MCF 10A (cell line): ENCODE measurements at regions not wholly inside any gene's neighbourhood (a gene's known extent, or its start where the extent isn't known, plus 50 kb on each side); places are given as distances from the start of the nearest gene placed in this dataset.

Experiments used
- BruUV-seq: library from RNA; stranded (reverse); fragments of 400-500 nt; replicated peaks from 2 replicates; lab custom pipeline; 2021; lab: Mats Ljungman, UMichigan
- CTCF ChIA-PET: fragments of 300-600 bp; sonication (Branson Sonifier 250); formaldehyde crosslinking; extraction: SDS; loops from one replicate; lab custom pipeline; 2021; ENCODE audit warnings: antibody characterized with exemption, inconsistent platforms; lab: Yijun Ruan, JAX
- POLR2A ChIA-PET: fragments of 300-600, 350-650 bp; sonication (Branson Sonifier 250); formaldehyde crosslinking; extraction: SDS; loops from one replicate; lab custom pipeline; 2020; ENCODE audit warnings: antibody characterized with exemption, inconsistent platforms; lab: Yijun Ruan, JAX
- DNase-seq: peaks from one replicate; pipeline ENCODE4 v3.0.0-alpha.2; 2018; ENCODE audit not compliant: unreplicated experiment
- H3K27ac Mint-ChIP-seq: one replicate; pipeline ENCODE4 v1.8.0; 2022; ENCODE audit warnings: mild to moderate bottlenecking, low read depth, mixed read lengths; ENCODE audit not compliant: unreplicated experiment
- H3K27me3 Mint-ChIP-seq: one replicate; pipeline ENCODE4 v1.8.0; 2022; ENCODE audit warnings: mixed read lengths; ENCODE audit not compliant: insufficient read depth, unreplicated experiment
- H3K36me3 Mint-ChIP-seq: one replicate; pipeline ENCODE4 v1.8.0; 2022; ENCODE audit warnings: mild to moderate bottlenecking, moderate library complexity, mixed read lengths; ENCODE audit not compliant: insufficient read depth, unreplicated experiment
- H3K4me1 Mint-ChIP-seq: one replicate; pipeline ENCODE4 v1.8.0; 2022; ENCODE audit warnings: mixed read lengths; ENCODE audit not compliant: insufficient read depth, unreplicated experiment
- H3K4me3 Mint-ChIP-seq: one replicate; pipeline ENCODE4 v1.8.0; 2022; ENCODE audit warnings: mild to moderate bottlenecking, moderate library complexity, mixed read lengths; ENCODE audit not compliant: unreplicated experiment
- H3K9me3 Mint-ChIP-seq: one replicate; pipeline ENCODE4 v1.8.0; 2022; ENCODE audit warnings: mixed read lengths; ENCODE audit not compliant: unreplicated experiment
- intact Hi-C: fragments of 100-400 bp; cut with micrococcal nuclease; formaldehyde crosslinking; loops from 2 replicates; pipeline ENCODE4 v1.14.1; 2022
- TF ChIP-seq, protein P1 (sequence below): fragments of 200-600 bp; IDR thresholded peaks from one replicate; pipeline ENCODE4 v1.8.0; 2022; ENCODE audit warnings: antibody characterized with exemption, mild to moderate bottlenecking; ENCODE audit not compliant: unreplicated experiment

DNA sequence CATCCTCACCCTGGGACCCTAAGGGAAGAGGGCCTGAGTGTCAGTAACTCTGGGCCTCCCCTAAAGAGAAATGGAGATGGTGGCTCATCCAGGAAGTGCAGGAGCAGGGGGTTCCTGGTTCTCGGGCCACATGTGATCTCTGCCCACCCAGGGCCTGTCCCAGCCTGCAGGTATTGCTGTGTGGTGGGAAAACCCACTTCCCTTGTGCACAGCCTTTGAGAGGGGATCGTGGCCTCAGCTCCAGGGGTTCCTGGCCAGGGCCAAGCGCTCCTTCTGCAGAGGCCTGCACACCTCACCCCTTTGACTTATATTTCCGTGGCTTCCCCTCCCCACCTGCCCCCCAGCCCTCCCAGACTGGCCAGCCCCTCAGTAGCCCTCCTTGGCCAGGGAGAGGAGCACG, 213.5 kb downstream of the OR4C45 start:
- no TSS peak for BruUV-seq
- no peak overlapping the region for H3K27ac Mint-ChIP-seq
- H3K9me3 Mint-ChIP-seq: no peaks in the 10 kb centered on the region
- no peaks in the 10 kb centered on the region for H3K4me1 Mint-ChIP-seq
- DNase-seq: no peak
- no peak overlapping the region for H3K4me3 Mint-ChIP-seq
- intact Hi-C loops: no loop called here
- H3K27me3 Mint-ChIP-seq: no peaks in the 10 kb centered on the region
- no peaks in the 10 kb centered on the region for H3K36me3 Mint-ChIP-seq
- CTCF ChIA-PET: interaction anchor here (0.6 kb wide), 1 partner anchor 9 kb away, joined by 9 read pairs; no protein-coding TSS in a partner anchor
- POLR2A ChIA-PET: no interaction called here
- TF ChIP-seq, protein P1, sequence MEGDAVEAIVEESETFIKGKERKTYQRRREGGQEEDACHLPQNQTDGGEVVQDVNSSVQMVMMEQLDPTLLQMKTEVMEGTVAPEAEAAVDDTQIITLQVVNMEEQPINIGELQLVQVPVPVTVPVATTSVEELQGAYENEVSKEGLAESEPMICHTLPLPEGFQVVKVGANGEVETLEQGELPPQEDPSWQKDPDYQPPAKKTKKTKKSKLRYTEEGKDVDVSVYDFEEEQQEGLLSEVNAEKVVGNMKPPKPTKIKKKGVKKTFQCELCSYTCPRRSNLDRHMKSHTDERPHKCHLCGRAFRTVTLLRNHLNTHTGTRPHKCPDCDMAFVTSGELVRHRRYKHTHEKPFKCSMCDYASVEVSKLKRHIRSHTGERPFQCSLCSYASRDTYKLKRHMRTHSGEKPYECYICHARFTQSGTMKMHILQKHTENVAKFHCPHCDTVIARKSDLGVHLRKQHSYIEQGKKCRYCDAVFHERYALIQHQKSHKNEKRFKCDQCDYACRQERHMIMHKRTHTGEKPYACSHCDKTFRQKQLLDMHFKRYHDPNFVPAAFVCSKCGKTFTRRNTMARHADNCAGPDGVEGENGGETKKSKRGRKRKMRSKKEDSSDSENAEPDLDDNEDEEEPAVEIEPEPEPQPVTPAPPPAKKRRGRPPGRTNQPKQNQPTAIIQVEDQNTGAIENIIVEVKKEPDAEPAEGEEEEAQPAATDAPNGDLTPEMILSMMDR: no peak

DNA sequence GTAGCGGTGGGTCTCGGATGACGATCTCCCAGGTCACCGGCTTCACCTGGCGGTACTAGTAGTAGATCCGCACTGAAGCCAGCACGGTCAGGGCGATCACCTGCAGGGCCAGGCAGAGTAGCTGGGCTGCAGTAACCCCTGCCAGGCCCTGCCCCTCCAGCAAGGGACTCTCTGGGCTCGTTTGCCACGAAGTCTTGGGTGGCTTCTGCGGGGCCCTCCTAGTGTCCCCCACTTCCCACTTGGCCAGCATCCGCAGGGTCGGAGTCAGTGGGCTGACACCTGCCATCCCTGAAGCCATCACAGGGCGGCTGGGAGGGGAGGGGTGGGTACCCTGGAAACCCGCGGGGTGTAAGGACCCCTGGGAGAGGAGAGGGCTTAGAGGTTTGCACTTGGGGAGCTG, 214.0 kb downstream of the OR4C45 start:
- H3K4me3 Mint-ChIP-seq: no peak overlapping the region
- H3K27ac Mint-ChIP-seq: no peak overlapping the region
- TF ChIP-seq, protein P1: no peak
- H3K27me3 Mint-ChIP-seq: no peaks in the 10 kb centered on the region
- DNase-seq: no peak
- H3K9me3 Mint-ChIP-seq: no peaks in the 10 kb centered on the region
- intact Hi-C loops: no loop called here
- CTCF ChIA-PET: no interaction called here
- H3K36me3 Mint-ChIP-seq: no peaks in the 10 kb centered on the region
- BruUV-seq: no TSS peak
- H3K4me1 Mint-ChIP-seq: no peaks in the 10 kb centered on the region
- POLR2A ChIA-PET: no interaction called here

DNA sequence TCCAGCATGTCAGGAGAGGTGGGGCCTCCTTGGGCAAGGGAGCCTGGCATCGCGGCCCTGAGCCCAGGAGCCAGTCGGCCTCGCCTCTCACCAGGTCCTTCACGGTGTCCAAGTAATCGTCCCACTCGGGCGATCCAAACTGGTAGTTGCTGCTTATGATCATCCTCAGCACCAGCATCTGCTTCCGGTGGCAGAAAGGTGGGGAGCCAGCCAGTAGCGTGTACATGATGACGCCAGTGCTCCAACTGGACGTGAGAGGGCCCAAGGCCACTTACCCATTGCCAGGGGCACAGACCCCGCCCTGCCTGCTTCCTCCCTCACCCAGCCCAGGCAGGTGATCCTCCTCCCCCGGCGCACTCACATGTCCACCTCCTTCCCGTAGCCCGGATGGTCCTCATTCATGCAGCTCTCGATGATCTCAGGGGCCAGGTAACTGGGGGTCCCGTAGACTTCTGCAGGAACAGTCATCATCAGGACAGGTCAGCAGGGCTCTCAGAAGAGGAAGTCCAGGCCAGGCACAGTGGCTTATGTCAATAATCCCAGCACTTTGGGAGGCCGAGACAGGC, 214.7 kb downstream of the OR4C45 start:
- CTCF ChIA-PET: no interaction called here
- no peak for DNase-seq
- Mint-ChIP-seq H3K9me3 (no peaks in the 10 kb centered on the region), H3K27ac (no peak overlapping the region), H3K4me3 (no peak overlapping the region), H3K4me1 (no peaks in the 10 kb centered on the region), H3K36me3 (no peaks in the 10 kb centered on the region), H3K27me3 (no peaks in the 10 kb centered on the region)
- TF ChIP-seq, protein P1: no peak
- intact Hi-C loops: no loop called here
- POLR2A ChIA-PET: interaction anchor here (0.6 kb wide), 1 partner anchor 11 kb away, joined by 3 read pairs; no protein-coding TSS in a partner anchor
- BruUV-seq: no TSS peak

DNA sequence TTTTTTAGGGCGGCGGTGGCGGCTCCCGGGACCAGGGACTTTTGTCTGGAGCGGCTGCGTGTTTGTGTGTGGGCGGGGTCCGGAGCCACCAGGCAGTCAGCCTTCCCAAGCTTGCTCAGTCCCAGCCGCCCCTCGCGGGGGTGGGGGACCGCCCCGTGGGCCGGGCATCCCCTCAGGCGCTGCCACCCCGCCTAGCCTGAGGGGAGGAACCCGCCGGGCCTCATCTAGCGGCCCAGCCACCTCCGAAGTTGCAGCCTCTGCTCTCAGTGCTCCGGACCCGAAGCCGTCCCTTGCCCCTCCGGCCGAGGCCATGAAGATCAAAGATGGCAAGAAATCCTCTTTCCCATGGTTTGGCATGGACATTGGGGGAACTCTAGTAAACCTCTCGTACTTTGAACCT, 235.2 kb downstream of the OR4C45 start:
- Mint-ChIP-seq H3K9me3 (peaks cover 14% of the 10 kb centered on the region), H3K27me3 (no peaks in the 10 kb centered on the region), H3K36me3 (peaks cover 6% of the 10 kb centered on the region), H3K4me1 (no peaks in the 10 kb centered on the region), H3K27ac (no peak overlapping the region), H3K4me3 (no peak overlapping the region)
- no peak for DNase-seq
- ChIA-PET CTCF (no interaction called here), POLR2A (no interaction called here)
- no TSS peak for BruUV-seq
- TF ChIP-seq, protein P1: no peak
- intact Hi-C loops: no loop called here
